GM12878 (cell line): ENCODE measurements at regions not wholly inside any gene's neighbourhood (a gene's known extent, or its start where the extent isn't known, plus 50 kb on each side); places are given as distances from the start of the nearest gene placed in this dataset.

ENCODE experiments used
- CTCF ChIP-seq, 3 experiments: IDR thresholded peaks in 2 of 3; conservative IDR thresholded peaks in 1 of 3; 2 replicates each; pipeline ENCODE4 v1.5.1; 2011; ENCODE audit warnings: low read depth in 3 of 3, low read length in 3 of 3, mild to moderate bottlenecking in 3 of 3, control low read depth in 2 of 3, moderate library complexity in 2 of 3, inconsistent platforms in 1 of 3, mixed read lengths in 1 of 3; ENCODE audit not compliant: control insufficient read depth in 2 of 3, insufficient read depth in 1 of 3; ENCODE audit errors: extremely low read depth in 1 of 3
- EP300 ChIP-seq, 2 experiments: fragments of 150-350 bp in 1 of 2; IDR thresholded peaks; 2 replicates each; pipeline ENCODE4 v1.6.1; 2011 to 2012; ENCODE audit warnings: low read depth in 2 of 2, low read length in 2 of 2, borderline replicate concordance in 1 of 2, improper control_type of control experiment in 1 of 2, inconsistent platforms in 1 of 2; ENCODE audit not compliant: control insufficient read depth in 1 of 2
- EZH2 ChIP-seq: IDR thresholded peaks from 2 replicates; pipeline ENCODE4 v1.6.1; 2012; ENCODE audit warnings: low read depth, mild to moderate bottlenecking, control low read depth, inconsistent platforms, low read length, borderline replicate concordance; ENCODE audit not compliant: control insufficient read depth
- GABPA ChIP-seq: IDR thresholded peaks from 2 replicates; pipeline ENCODE4 v1.6.1; 2014; ENCODE audit warnings: antibody characterized with exemption, low read depth, mild to moderate bottlenecking, inconsistent platforms
- MEF2B ChIP-seq: fragments of 450-650 bp; IDR thresholded peaks from 2 replicates; pipeline ENCODE4 v1.6.1; 2018; ENCODE audit warnings: mild to moderate bottlenecking, moderate library complexity; ENCODE audit not compliant: partially characterized antibody, poor library complexity, severe bottlenecking
- POLR2AphosphoS5 ChIP-seq: IDR thresholded peaks from 2 replicates; pipeline ENCODE4 v1.6.1; 2011; ENCODE audit warnings: mild to moderate bottlenecking, low read length, inconsistent platforms
- RAD21 ChIP-seq: IDR thresholded peaks from 2 replicates; pipeline ENCODE4 v1.6.1; 2011; ENCODE audit warnings: mild to moderate bottlenecking, low read depth, low read length, moderate library complexity; ENCODE audit not compliant: insufficient read depth
- RELA ChIP-seq: fragments of 450-650 bp; IDR thresholded peaks from 2 replicates; pipeline ENCODE4 v1.8.0; 2014; ENCODE audit warnings: borderline replicate concordance; ENCODE audit not compliant: partially characterized antibody
- RUNX3 ChIP-seq: IDR thresholded peaks from 2 replicates; pipeline ENCODE4 v1.6.1; 2012; ENCODE audit warnings: low read length, inconsistent platforms

- no peak for TF ChIP-seq RUNX3
- no peak for TF ChIP-seq POLR2AphosphoS5
- TF ChIP-seq CTCF (IDR thresholded peaks at IDR 0.05 in 2 of 3, conservative IDR thresholded peaks at IDR 0.05 in 1 of 3; ENCODE audit: control insufficient read depth in 2 of 3, extremely low read depth in 1 of 3, insufficient read depth in 1 of 3, low read depth in 3 of 3, low read length in 3 of 3), result no peak
- TF ChIP-seq MEF2B, result no peak
- TF ChIP-seq RAD21, result no peak
- TF ChIP-seq RELA, result no peak
- no peak for TF ChIP-seq EP300 (IDR thresholded peaks at IDR 0.05; ENCODE audit: borderline replicate concordance in 1 of 2, control insufficient read depth in 1 of 2, low read depth in 2 of 2, low read length in 2 of 2)
- no peak for TF ChIP-seq EZH2
- no peak for TF ChIP-seq GABPA
Measured at GRCh38 chr3:175885231-175885766, 1026.2 kb downstream of the NAALADL2 start.
